HCT116 (cell line): ENCODE measurements at regions not wholly inside any gene's neighbourhood (a gene's known extent, or its start where the extent isn't known, plus 50 kb on each side); places are given as distances from the start of the nearest gene placed in this dataset.

ENCODE experiments used
- ATAC-seq: fragments of 200-7000 bp; cut with Tn5 transposase; 2 replicates; pipeline ENCODE4 v1.9.1; 2020; ENCODE audit warnings: mild to moderate bottlenecking, moderate library complexity
- BruUV-seq: library from RNA; stranded (reverse); fragments of 400-500 nt; replicated peaks from 2 replicates; lab custom pipeline; 2021; lab: Mats Ljungman, UMichigan
- CTCF ChIA-PET: fragments of 300-600 bp; sonication (Branson Sonifier 250); formaldehyde crosslinking; loops from one replicate; lab custom pipeline; 2021; ENCODE audit warnings: antibody characterized with exemption; lab: Charles Lee
- POLR2A ChIA-PET: fragments of 300-600, 350-600 bp; sonication (Branson Sonifier 250); formaldehyde crosslinking; loops from one replicate; lab custom pipeline; 2021; ENCODE audit warnings: antibody characterized with exemption; lab: Charles Lee
- RAD21 ChIA-PET, 2 experiments: fragments of 300-600 bp; sonication (Branson Sonifier 250); formaldehyde crosslinking; loops; one replicate each; lab custom pipeline; 2023; ENCODE audit warnings: low total read pairs in 2 of 2; ENCODE audit not compliant: uncharacterized antibody in 2 of 2, unreplicated experiment in 2 of 2, low non-redundant PET in 1 of 2; lab: Charles Lee
- DNase-seq: peaks from one replicate; pipeline ENCODE4 v3.0.0-alpha.2; 2010; ENCODE audit warnings: low read depth, low spot score
- H2AFZ ChIP-seq: fragments of 200-600 bp; shearing (Covaris generic), sonication (generic); 2 replicates; pipeline ENCODE4 v1.6.1; 2017; ENCODE audit warnings: low read depth, mixed run types, mixed read lengths, antibody characterized with exemption, low read length; ENCODE audit not compliant: poor library complexity, severe bottlenecking
- H3K27ac ChIP-seq: 2 replicates; pipeline ENCODE4 v1.5.1; 2012; ENCODE audit warnings: low read depth, low read length
- H3K27me3 ChIP-seq: fragments of 200-600 bp; sonication (generic); 2 replicates; pipeline ENCODE4 v1.6.1; 2016; ENCODE audit warnings: mixed run types, low read length, mixed read lengths; ENCODE audit not compliant: insufficient read depth
- H3K36me3 ChIP-seq, 2 experiments: fragments of 200-500 bp in 1 of 2; fragments of 200-600 bp in 1 of 2; sonication (Bioruptor generic) in 1 of 2; sonication (generic) in 1 of 2; 2 replicates each; pipeline versions ENCODE4 v1.5.1 to v1.6.1; 2014 to 2016; ENCODE audit warnings: low read length in 2 of 2, inconsistent platforms in 1 of 2, mixed read lengths in 1 of 2, mixed run types in 1 of 2; ENCODE audit not compliant: insufficient read depth in 2 of 2, control insufficient read depth in 1 of 2
- H3K4me1 ChIP-seq, 2 experiments: fragments of 200-600 bp in 1 of 2; sonication (generic) in 1 of 2; 2 replicates each; pipeline versions ENCODE4 v1.5.1 to v1.6.1; 2012 to 2017; ENCODE audit warnings: low read length in 2 of 2, inconsistent platforms in 1 of 2, mild to moderate bottlenecking in 1 of 2, mixed read lengths in 1 of 2, mixed run types in 1 of 2, moderate library complexity in 1 of 2; ENCODE audit not compliant: insufficient read depth in 2 of 2, control insufficient read depth in 1 of 2
- H3K4me2 ChIP-seq: fragments of 200-600 bp; sonication (generic); 2 replicates; pipeline ENCODE4 v1.6.1; 2017; ENCODE audit warnings: mixed run types, low read length, mixed read lengths
- H3K4me3 ChIP-seq, 2 experiments: fragments of 200-600 bp in 1 of 2; sonication (generic) in 1 of 2; replicated peaks in 1 of 2; 2 replicates each; pipeline ENCODE4 v1.5.1; 2011 to 2016; ENCODE audit warnings: low read length in 2 of 2, control low read depth in 1 of 2, low read depth in 1 of 2, mild to moderate bottlenecking in 1 of 2, mixed read lengths in 1 of 2, mixed run types in 1 of 2
- H3K79me2 ChIP-seq: fragments of 200-600 bp; sonication (generic); 2 replicates; pipeline ENCODE4 v1.6.1; 2017; ENCODE audit warnings: mild to moderate bottlenecking, mixed run types, low read length, moderate library complexity, mixed read lengths; ENCODE audit not compliant: insufficient read depth
- H3K9ac ChIP-seq: fragments of 200-600 bp; sonication (generic); 2 replicates; pipeline ENCODE4 v1.6.1; 2016; ENCODE audit warnings: low read length, mixed read lengths
- H3K9me2 ChIP-seq: fragments of 200-600 bp; sonication (generic), shearing (Covaris generic); 2 replicates; pipeline ENCODE4 v1.6.1; 2017; ENCODE audit warnings: mixed run types, mild to moderate bottlenecking, moderate library complexity; ENCODE audit not compliant: insufficient read depth
- H3K9me3 ChIP-seq, 2 experiments: fragments of 200-500 bp in 1 of 2; fragments of 200-600 bp in 1 of 2; sonication (Bioruptor generic) in 1 of 2; sonication (generic) in 1 of 2; 2 replicates each; pipeline ENCODE4 v1.6.1; 2014 to 2017; ENCODE audit warnings: low read length in 2 of 2, mixed read lengths in 2 of 2, inconsistent platforms in 1 of 2, low read depth in 1 of 2, mild to moderate bottlenecking in 1 of 2, mixed run types in 1 of 2, moderate library complexity in 1 of 2; ENCODE audit not compliant: control insufficient read depth in 1 of 2, insufficient read depth in 1 of 2
- H4K20me1 ChIP-seq: fragments of 200-600 bp; sonication (generic), shearing (Covaris generic); 2 replicates; pipeline ENCODE4 v1.6.1; 2017; ENCODE audit warnings: mixed run types, mild to moderate bottlenecking, moderate library complexity; ENCODE audit not compliant: insufficient read depth
- ATF3 ChIP-seq: IDR thresholded peaks from 2 replicates; pipeline ENCODE4 v1.6.1; 2012
- CEBPB ChIP-seq: IDR thresholded peaks from 2 replicates; pipeline ENCODE4 v1.6.1; 2012; ENCODE audit warnings: low read depth
- EGR1 ChIP-seq: IDR thresholded peaks from 2 replicates; pipeline ENCODE4 v1.6.1; 2012; ENCODE audit warnings: low read depth
- ELF1 ChIP-seq: IDR thresholded peaks from 2 replicates; pipeline ENCODE4 v1.6.1; 2012; ENCODE audit warnings: low read depth, borderline replicate concordance
- EZH2 ChIP-seq: fragments of 200-600 bp; sonication (generic); IDR thresholded peaks from 2 replicates; pipeline ENCODE4 v1.6.1; 2017; ENCODE audit warnings: antibody characterized with exemption, mixed run types
- EZH2phosphoT487 ChIP-seq: fragments of 200-600 bp; IDR thresholded peaks from 2 replicates; pipeline ENCODE4 v1.6.1; 2018; ENCODE audit warnings: antibody characterized with exemption, borderline replicate concordance
- FOSL1 ChIP-seq: IDR thresholded peaks from 2 replicates; pipeline ENCODE4 v1.6.1; 2012; ENCODE audit warnings: low read depth
- JUND ChIP-seq: IDR thresholded peaks from 2 replicates; pipeline ENCODE4 v1.6.1; 2012
- RAD21 ChIP-seq: IDR thresholded peaks from 2 replicates; pipeline ENCODE4 v1.6.1; 2012; ENCODE audit warnings: low read depth, mild to moderate bottlenecking
- SIN3A ChIP-seq: IDR thresholded peaks from 2 replicates; pipeline ENCODE4 v1.6.1; 2012; ENCODE audit warnings: low read depth
- SP1 ChIP-seq: IDR thresholded peaks from 2 replicates; pipeline ENCODE4 v1.6.1; 2012; ENCODE audit warnings: low read depth
- TCF7L2 ChIP-seq: IDR thresholded peaks from 2 replicates; pipeline ENCODE4 v1.7.0; 2011; ENCODE audit warnings: borderline replicate concordance, inconsistent platforms; ENCODE audit not compliant: insufficient read depth, insufficient read length; ENCODE audit errors: extremely low read depth
- YY1 ChIP-seq: IDR thresholded peaks from 2 replicates; pipeline ENCODE4 v1.6.1; 2011; ENCODE audit warnings: low read length, low read depth, moderate library complexity, mild to moderate bottlenecking; ENCODE audit not compliant: insufficient replicate concordance; ENCODE audit errors: extremely low read depth
- intact Hi-C: fragments of 100-400 bp; cut with micrococcal nuclease; formaldehyde crosslinking; loops from 2 replicates; pipeline ENCODE4 v1.10.0; 2022
- TF ChIP-seq, protein P1 (sequence below), 3 experiments: fragments of 200-600 bp in 1 of 3; sonication (generic) in 1 of 3; IDR thresholded peaks in 2 of 3; conservative IDR thresholded peaks in 1 of 3; 2 replicates each; pipeline ENCODE4 v1.5.1; 2012 to 2017; ENCODE audit warnings: low read depth in 2 of 3, low read length in 2 of 3, antibody characterized with exemption in 1 of 3, borderline replicate concordance in 1 of 3, control low read depth in 1 of 3, mild to moderate bottlenecking in 1 of 3, mixed read lengths in 1 of 3, mixed run types in 1 of 3, moderate library complexity in 1 of 3; ENCODE audit not compliant: insufficient read depth in 1 of 3
- TF ChIP-seq, protein P2 (sequence below): IDR thresholded peaks from 2 replicates; pipeline ENCODE4 v1.6.1; 2012
- TF ChIP-seq, protein P3 (sequence below): IDR thresholded peaks from 2 replicates; pipeline ENCODE4 v1.6.1; 2011; ENCODE audit warnings: mild to moderate bottlenecking, low read length, moderate library complexity; ENCODE audit not compliant: insufficient replicate concordance; ENCODE audit errors: extremely low read depth

- DNase-seq: no peak
- RAD21 ChIA-PET: no interaction called here
- ATAC-seq: no peak
Measured at GRCh38 chr5:158039911-158040347, 181.0 kb upstream of the CLINT1 start.

More at GRCh38 chr5:158039911-158040347, 181.0 kb upstream of the CLINT1 start:
- Histone ChIP-seq H3K4me2 (no peak overlapping the region), H3K9ac (no peak overlapping the region), H3K9me2 (no peaks in the 10 kb centered on the region), H3K4me1 (no peaks in the 10 kb centered on the region), H3K27ac (no peak overlapping the region), H3K36me3 (no peaks in the 10 kb centered on the region), H3K4me3 (no peak overlapping the region), H2AFZ (no peak overlapping the region), H3K9me3 (peaks cover 0 to under 1% of the 10 kb centered on the region in 2 experiments; a peak in 1 of 4 replicates), H3K27me3 (peaks cover 5% of the 10 kb centered on the region; the same call in 1 of the 2 replicates), H3K79me2 (no peaks in the 10 kb centered on the region), H4K20me1 (no peaks in the 10 kb centered on the region)
- POLR2A ChIA-PET: no interaction called here
- intact Hi-C loops: no loop called here
- CTCF ChIA-PET: no interaction called here
- TF ChIP-seq, protein P1, sequence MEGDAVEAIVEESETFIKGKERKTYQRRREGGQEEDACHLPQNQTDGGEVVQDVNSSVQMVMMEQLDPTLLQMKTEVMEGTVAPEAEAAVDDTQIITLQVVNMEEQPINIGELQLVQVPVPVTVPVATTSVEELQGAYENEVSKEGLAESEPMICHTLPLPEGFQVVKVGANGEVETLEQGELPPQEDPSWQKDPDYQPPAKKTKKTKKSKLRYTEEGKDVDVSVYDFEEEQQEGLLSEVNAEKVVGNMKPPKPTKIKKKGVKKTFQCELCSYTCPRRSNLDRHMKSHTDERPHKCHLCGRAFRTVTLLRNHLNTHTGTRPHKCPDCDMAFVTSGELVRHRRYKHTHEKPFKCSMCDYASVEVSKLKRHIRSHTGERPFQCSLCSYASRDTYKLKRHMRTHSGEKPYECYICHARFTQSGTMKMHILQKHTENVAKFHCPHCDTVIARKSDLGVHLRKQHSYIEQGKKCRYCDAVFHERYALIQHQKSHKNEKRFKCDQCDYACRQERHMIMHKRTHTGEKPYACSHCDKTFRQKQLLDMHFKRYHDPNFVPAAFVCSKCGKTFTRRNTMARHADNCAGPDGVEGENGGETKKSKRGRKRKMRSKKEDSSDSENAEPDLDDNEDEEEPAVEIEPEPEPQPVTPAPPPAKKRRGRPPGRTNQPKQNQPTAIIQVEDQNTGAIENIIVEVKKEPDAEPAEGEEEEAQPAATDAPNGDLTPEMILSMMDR (IDR thresholded peaks at IDR 0.05 in 2 of 3, conservative IDR thresholded peaks at IDR 0.05 in 1 of 3; ENCODE audit: borderline replicate concordance in 1 of 3, insufficient read depth in 1 of 3, low read depth in 2 of 3, low read length in 2 of 3): no peak
- TF ChIP-seq EGR1 (no peak), ELF1 (no peak), RAD21 (no peak), SIN3A (no peak), TCF7L2 (no peak), JUND (no peak), FOSL1 (no peak), CEBPB (no peak), EZH2phosphoT487 (no peak), ATF3 (no peak), YY1 (no peak), EZH2 (no peak), SP1 (no peak)
- TF ChIP-seq, protein P2, sequence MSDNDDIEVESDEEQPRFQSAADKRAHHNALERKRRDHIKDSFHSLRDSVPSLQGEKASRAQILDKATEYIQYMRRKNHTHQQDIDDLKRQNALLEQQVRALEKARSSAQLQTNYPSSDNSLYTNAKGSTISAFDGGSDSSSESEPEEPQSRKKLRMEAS: no peak
- TF ChIP-seq, protein P3, sequence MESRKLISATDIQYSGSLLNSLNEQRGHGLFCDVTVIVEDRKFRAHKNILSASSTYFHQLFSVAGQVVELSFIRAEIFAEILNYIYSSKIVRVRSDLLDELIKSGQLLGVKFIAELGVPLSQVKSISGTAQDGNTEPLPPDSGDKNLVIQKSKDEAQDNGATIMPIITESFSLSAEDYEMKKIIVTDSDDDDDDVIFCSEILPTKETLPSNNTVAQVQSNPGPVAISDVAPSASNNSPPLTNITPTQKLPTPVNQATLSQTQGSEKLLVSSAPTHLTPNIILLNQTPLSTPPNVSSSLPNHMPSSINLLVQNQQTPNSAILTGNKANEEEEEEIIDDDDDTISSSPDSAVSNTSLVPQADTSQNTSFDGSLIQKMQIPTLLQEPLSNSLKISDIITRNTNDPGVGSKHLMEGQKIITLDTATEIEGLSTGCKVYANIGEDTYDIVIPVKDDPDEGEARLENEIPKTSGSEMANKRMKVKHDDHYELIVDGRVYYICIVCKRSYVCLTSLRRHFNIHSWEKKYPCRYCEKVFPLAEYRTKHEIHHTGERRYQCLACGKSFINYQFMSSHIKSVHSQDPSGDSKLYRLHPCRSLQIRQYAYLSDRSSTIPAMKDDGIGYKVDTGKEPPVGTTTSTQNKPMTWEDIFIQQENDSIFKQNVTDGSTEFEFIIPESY: no peak
- no TSS peak for BruUV-seq
